ENCODE measurements at regions not wholly inside any gene's neighbourhood (a gene's known extent, or its start where the extent isn't known, plus 50 kb on each side); places are given as distances from the start of the nearest gene placed in this dataset.
A peak's percentile ranks its signal among the peaks of the same experiment; 100 is the strongest.

- DNase-seq: no peak
- no peaks in the 10 kb centered on the region for H3K36me3 ChIP-seq
- no peak overlapping the region for H3K4me3 ChIP-seq
- TF ChIP-seq POLR2AphosphoS5 (IDR thresholded peaks at IDR 0.05) (no peak), POLR2A (IDR thresholded peaks at IDR 0.05) (no peak), EP300 (IDR thresholded peaks at IDR 0.05) (no peak), CTCF (IDR thresholded peaks at IDR 0.05) (no peak)
- no peaks in the 10 kb centered on the region for H3K9me3 ChIP-seq
- H3K27me3 ChIP-seq: no peaks in the 10 kb centered on the region
- intact Hi-C loops (cut with DNase I; ENCODE audit: low total_unique reads): no loop called here
- H3K27ac ChIP-seq: no peak overlapping the region
- no peaks in the 10 kb centered on the region for H3K4me1 ChIP-seq
- WGBS, 5 donors: 84 to 95% (median 90%) methylated on average over 3 of the region's 3 CpGs
Measured at GRCh38 chr10:36332926-36333325, 690.8 kb upstream of the FZD8 start.

GRCh38 chr10:36331121-36331520, 689.0 kb upstream of the FZD8 start:
- no peak for TF ChIP-seq EP300 (IDR thresholded peaks at IDR 0.05)
- WGBS, 5 donors: 82 to 88% (median 87%) methylated on average over 3 of the region's 3 CpGs
- H3K27me3 ChIP-seq: no peaks in the 10 kb centered on the region
- no peaks in the 10 kb centered on the region for H3K9me3 ChIP-seq
- H3K4me1 ChIP-seq: no peaks in the 10 kb centered on the region
- intact Hi-C loops (cut with DNase I; ENCODE audit: low total_unique reads): no loop called here
- no peaks in the 10 kb centered on the region for H3K36me3 ChIP-seq
- DNase-seq: no peak
- H3K4me3 ChIP-seq: no peak overlapping the region
- H3K27ac ChIP-seq: no peak overlapping the region

- WGBS, 5 donors: 61 to 70% (median 69%) methylated on average over 2 of the region's 2 CpGs
- intact Hi-C loops (cut with DNase I; ENCODE audit: low total_unique reads): no loop called here
- no peaks in the 10 kb centered on the region for H3K27me3 ChIP-seq
- H3K4me3 ChIP-seq: no peak overlapping the region
- TF ChIP-seq EP300 (IDR thresholded peaks at IDR 0.05) (no peak), POLR2AphosphoS5 (IDR thresholded peaks at IDR 0.05) (no peak), POLR2A (IDR thresholded peaks at IDR 0.05) (no peak), CTCF (IDR thresholded peaks at IDR 0.05) (no peak)
- peaks cover 0 to 4% (median 0%) of the 10 kb centered on the region in 4 donors for H3K9me3 ChIP-seq
- DNase-seq: peak in 1 of 2 donors; percentile 20
- H3K36me3 ChIP-seq: no peaks in the 10 kb centered on the region
- no peak overlapping the region for H3K27ac ChIP-seq
- H3K4me1 ChIP-seq: no peaks in the 10 kb centered on the region
Measured at GRCh38 chr10:36325815-36326214, 683.7 kb upstream of the FZD8 start.

GRCh38 chr10:36324831-36325230, 682.7 kb upstream of the FZD8 start:
- TF ChIP-seq EP300 (IDR thresholded peaks at IDR 0.05) (no peak), POLR2A (IDR thresholded peaks at IDR 0.05) (no peak), POLR2AphosphoS5 (IDR thresholded peaks at IDR 0.05) (no peak), CTCF (IDR thresholded peaks at IDR 0.05) (no peak)
- Histone ChIP-seq H3K4me3 (no peak overlapping the region), H3K27me3 (no peaks in the 10 kb centered on the region), H3K9me3 (peaks cover 0 to 4% (median 0%) of the 10 kb centered on the region in 4 donors), H3K27ac (no peak overlapping the region), H3K36me3 (no peaks in the 10 kb centered on the region), H3K4me1 (no peaks in the 10 kb centered on the region)
- intact Hi-C loops (cut with DNase I; ENCODE audit: low total_unique reads): no loop called here
- WGBS, 5 donors: 75 to 85% (median 78%) methylated on average over 2 of the region's 2 CpGs
- DNase-seq: no peak

GRCh38 chr10:36313142-36313541, 671.0 kb upstream of the FZD8 start:
- H3K36me3 ChIP-seq: no peaks in the 10 kb centered on the region
- no peak overlapping the region for H3K4me3 ChIP-seq
- intact Hi-C loops (cut with DNase I; ENCODE audit: low total_unique reads): no loop called here
- H3K4me1 ChIP-seq: no peaks in the 10 kb centered on the region
- no peaks in the 10 kb centered on the region for H3K27me3 ChIP-seq
- TF ChIP-seq POLR2AphosphoS5 (IDR thresholded peaks at IDR 0.05): no peak
- no peak for TF ChIP-seq EP300 (IDR thresholded peaks at IDR 0.05)
- TF ChIP-seq CTCF (IDR thresholded peaks at IDR 0.05): no peak
- TF ChIP-seq POLR2A (IDR thresholded peaks at IDR 0.05): no peak
- H3K9me3 ChIP-seq: no peaks in the 10 kb centered on the region
- no peak for DNase-seq
- no peak overlapping the region for H3K27ac ChIP-seq
- WGBS, 5 donors: 77 to 84% (median 82%) methylated on average over 7 of the region's 7 CpGs
